MM.1S (cell line): ENCODE measurements at regions not wholly inside any gene's neighbourhood (a gene's known extent, or its start where the extent isn't known, plus 50 kb on each side); places are given as distances from the start of the nearest gene placed in this dataset.

Source experiments
- DNase-seq: peaks from one replicate; pipeline ENCODE4 v3.0.0-alpha.2; 2015
- H2AFZ ChIP-seq: fragments of 300-600 bp; sonication (generic); 2 replicates; pipeline ENCODE4 v1.6.0; 2016; ENCODE audit warnings: antibody characterized with exemption, low read length
- H3F3A ChIP-seq: fragments of 300-600 bp; sonication (generic); 2 replicates; pipeline ENCODE4 v1.6.1; 2016; ENCODE audit warnings: mild to moderate bottlenecking, antibody characterized with exemption, low read length, moderate library complexity, mixed read lengths; ENCODE audit not compliant: insufficient read depth
- H3K27ac ChIP-seq: fragments of 300-600 bp; sonication (generic); 2 replicates; pipeline ENCODE4 v1.5.1; 2016; ENCODE audit warnings: mild to moderate bottlenecking, low read length
- H3K27me3 ChIP-seq: fragments of 300-600 bp; sonication (generic); replicated peaks from 2 replicates; pipeline ENCODE4 v1.6.0; 2016; ENCODE audit warnings: low read length; ENCODE audit not compliant: insufficient read depth
- H3K36me3 ChIP-seq: fragments of 300-600 bp; sonication (generic); replicated peaks from 2 replicates; pipeline ENCODE4 v1.6.1; 2016; ENCODE audit warnings: mild to moderate bottlenecking, low read length, mixed read lengths; ENCODE audit not compliant: insufficient read depth
- H3K4me1 ChIP-seq: fragments of 300-600 bp; sonication (generic); 2 replicates; pipeline ENCODE4 v1.6.1; 2016; ENCODE audit warnings: low read length, mixed read lengths
- H3K4me2 ChIP-seq: fragments of 300-600 bp; sonication (generic); 2 replicates; pipeline ENCODE4 v1.6.0; 2016; ENCODE audit warnings: low read depth, low read length
- H3K4me3 ChIP-seq: fragments of 300-600 bp; sonication (generic); 2 replicates; pipeline ENCODE4 v1.5.1; 2016; ENCODE audit warnings: low read length, mixed read lengths
- H3K79me2 ChIP-seq: fragments of 300-600 bp; sonication (generic); 2 replicates; pipeline ENCODE4 v1.6.1; 2016; ENCODE audit warnings: mixed run types, low read length, mixed read lengths
- H3K9ac ChIP-seq: fragments of 300-600 bp; sonication (generic); 2 replicates; pipeline ENCODE4 v1.6.1; 2016; ENCODE audit warnings: low read length, mixed read lengths
- H3K9me2 ChIP-seq: fragments of 300-600 bp; sonication (generic); replicated peaks from 2 replicates; pipeline ENCODE4 v1.6.1; 2016; ENCODE audit warnings: mild to moderate bottlenecking, low read length, mixed read lengths; ENCODE audit not compliant: insufficient read depth
- H3K9me3 ChIP-seq: fragments of 300-600 bp; sonication (generic); replicated peaks from 2 replicates; pipeline ENCODE4 v1.6.1; 2016; ENCODE audit warnings: mild to moderate bottlenecking, low read length, mixed read lengths; ENCODE audit not compliant: insufficient read depth
- H4K20me1 ChIP-seq: fragments of 300-600 bp; sonication (generic); 2 replicates; pipeline ENCODE4 v1.6.1; 2016; ENCODE audit warnings: mild to moderate bottlenecking, low read length, moderate library complexity, mixed read lengths; ENCODE audit not compliant: insufficient read depth
- EZH2 ChIP-seq: fragments of 300-600 bp; sonication (generic); optimal IDR thresholded peaks from 2 replicates; pipeline ENCODE3; 2017; ENCODE audit warnings: low read depth, mild to moderate bottlenecking, antibody characterized with exemption, low read length, mixed read lengths
- EZH2phosphoT487 ChIP-seq: fragments of 300-600 bp; sonication (generic); IDR thresholded peaks from 2 replicates; pipeline ENCODE4 v1.6.1; 2018; ENCODE audit warnings: antibody characterized with exemption, low read length
- TF ChIP-seq, protein P1 (sequence below): fragments of 300-600 bp; sonication (generic); IDR thresholded peaks from 2 replicates; pipeline ENCODE4 v1.5.1; 2016; ENCODE audit warnings: antibody characterized with exemption, low read length, mixed read lengths

GRCh38 chr16:73584157-73584556, 536.2 kb upstream of the ZFHX3 start:
- no peak for DNase-seq
- TF ChIP-seq EZH2phosphoT487 (no peak), EZH2 (no peak)
- TF ChIP-seq, protein P1, sequence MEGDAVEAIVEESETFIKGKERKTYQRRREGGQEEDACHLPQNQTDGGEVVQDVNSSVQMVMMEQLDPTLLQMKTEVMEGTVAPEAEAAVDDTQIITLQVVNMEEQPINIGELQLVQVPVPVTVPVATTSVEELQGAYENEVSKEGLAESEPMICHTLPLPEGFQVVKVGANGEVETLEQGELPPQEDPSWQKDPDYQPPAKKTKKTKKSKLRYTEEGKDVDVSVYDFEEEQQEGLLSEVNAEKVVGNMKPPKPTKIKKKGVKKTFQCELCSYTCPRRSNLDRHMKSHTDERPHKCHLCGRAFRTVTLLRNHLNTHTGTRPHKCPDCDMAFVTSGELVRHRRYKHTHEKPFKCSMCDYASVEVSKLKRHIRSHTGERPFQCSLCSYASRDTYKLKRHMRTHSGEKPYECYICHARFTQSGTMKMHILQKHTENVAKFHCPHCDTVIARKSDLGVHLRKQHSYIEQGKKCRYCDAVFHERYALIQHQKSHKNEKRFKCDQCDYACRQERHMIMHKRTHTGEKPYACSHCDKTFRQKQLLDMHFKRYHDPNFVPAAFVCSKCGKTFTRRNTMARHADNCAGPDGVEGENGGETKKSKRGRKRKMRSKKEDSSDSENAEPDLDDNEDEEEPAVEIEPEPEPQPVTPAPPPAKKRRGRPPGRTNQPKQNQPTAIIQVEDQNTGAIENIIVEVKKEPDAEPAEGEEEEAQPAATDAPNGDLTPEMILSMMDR = no peak
- H3K79me2 ChIP-seq = no peaks in the 10 kb centered on the region
- H3F3A ChIP-seq = no peaks in the 10 kb centered on the region
- H2AFZ ChIP-seq = no peak overlapping the region
- no peaks in the 10 kb centered on the region for H3K36me3 ChIP-seq
- H3K4me2 ChIP-seq = no peak overlapping the region
- H3K4me1 ChIP-seq = no peaks in the 10 kb centered on the region
- no peak overlapping the region for H3K9ac ChIP-seq
- no peak overlapping the region for H3K27ac ChIP-seq
- no peaks in the 10 kb centered on the region for H3K9me2 ChIP-seq
- no peak overlapping the region for H3K4me3 ChIP-seq
- no peaks in the 10 kb centered on the region for H3K27me3 ChIP-seq
- H4K20me1 ChIP-seq = no peaks in the 10 kb centered on the region
- H3K9me3 ChIP-seq = no peaks in the 10 kb centered on the region

- Histone ChIP-seq H3F3A (no peaks in the 10 kb centered on the region), H3K4me3 (no peak overlapping the region), H4K20me1 (no peaks in the 10 kb centered on the region), H3K79me2 (no peaks in the 10 kb centered on the region), H3K9ac (no peak overlapping the region), H3K4me2 (no peak overlapping the region), H3K36me3 (no peaks in the 10 kb centered on the region), H3K27me3 (no peaks in the 10 kb centered on the region), H2AFZ (no peak overlapping the region), H3K4me1 (no peaks in the 10 kb centered on the region), H3K9me3 (no peaks in the 10 kb centered on the region), H3K27ac (no peak overlapping the region), H3K9me2 (no peaks in the 10 kb centered on the region)
- TF ChIP-seq, protein P1 = no peak
- TF ChIP-seq EZH2 = no peak
- no peak for TF ChIP-seq EZH2phosphoT487
- no peak for DNase-seq
Measured at GRCh38 chr16:73572135-73572828, 524.4 kb upstream of the ZFHX3 start.

DNA sequence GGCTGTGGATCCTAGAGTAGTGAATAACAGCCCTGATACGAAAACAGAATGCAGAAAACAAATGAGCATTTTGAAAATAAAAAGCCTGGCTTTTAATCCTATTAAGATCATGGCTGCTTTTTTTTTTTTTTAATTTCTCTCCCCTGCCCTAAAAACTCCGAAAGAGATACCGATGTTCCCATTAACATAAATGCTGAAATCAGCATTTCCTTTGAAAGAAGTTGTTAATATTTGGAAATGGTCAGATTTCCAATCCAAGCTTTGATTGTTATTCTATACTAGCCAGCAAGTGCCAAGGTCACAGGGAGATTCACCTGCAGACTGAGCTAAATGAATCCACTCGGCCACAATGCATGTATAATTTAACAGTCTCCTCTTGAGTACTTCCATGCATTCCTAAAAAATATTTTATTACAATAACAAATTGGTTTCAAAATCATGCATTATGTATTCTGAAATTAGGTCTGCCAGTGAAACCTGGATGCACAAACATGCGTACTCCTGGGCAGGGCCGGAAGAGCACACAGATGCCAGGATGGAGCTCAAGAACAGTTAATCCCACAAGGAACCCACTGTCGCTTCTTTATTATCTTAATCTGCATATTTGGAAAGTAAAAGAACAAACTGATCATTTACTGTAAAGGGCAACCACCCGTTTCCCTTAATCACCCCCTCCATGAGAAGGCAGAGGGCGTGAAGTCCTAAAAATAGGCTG, 521.5 kb upstream of the ZFHX3 start:
- TF ChIP-seq, protein P1 = no peak
- TF ChIP-seq EZH2 (no peak), EZH2phosphoT487 (no peak)
- Histone ChIP-seq H3K27me3 (no peaks in the 10 kb centered on the region), H3K9me2 (no peaks in the 10 kb centered on the region), H3F3A (no peaks in the 10 kb centered on the region), H3K36me3 (no peaks in the 10 kb centered on the region), H4K20me1 (no peaks in the 10 kb centered on the region), H3K79me2 (no peaks in the 10 kb centered on the region), H3K4me1 (no peaks in the 10 kb centered on the region), H3K4me2 (no peak overlapping the region), H2AFZ (no peak overlapping the region), H3K9me3 (no peaks in the 10 kb centered on the region), H3K27ac (no peak overlapping the region), H3K4me3 (no peak overlapping the region), H3K9ac (no peak overlapping the region)
- DNase-seq = no peak
